ENCODE measurements at regions not wholly inside any gene's neighbourhood (a gene's known extent, or its start where the extent isn't known, plus 50 kb on each side); places are given as distances from the start of the nearest gene placed in this dataset.
A peak's percentile ranks its signal among the peaks of the same experiment; 100 is the strongest.

- no peak for DNase-seq
Observed at GRCh38 chr11:116107229-116107628, 603.0 kb upstream of the CADM1 start.

GRCh38 chr11:116104498-116105174, 600.4 kb upstream of the CADM1 start:
- no peak for DNase-seq

GRCh38 chr11:116101902-116102301, 597.7 kb upstream of the CADM1 start:
- no peak for DNase-seq

GRCh38 chr11:116100016-116100415, 595.8 kb upstream of the CADM1 start:
- DNase-seq, result no peak

GRCh38 chr11:116099541-116099940, 595.3 kb upstream of the CADM1 start:
- DNase-seq, result no peak

GRCh38 chr11:116096272-116096995, 592.2 kb upstream of the CADM1 start:
- no peak for DNase-seq

- DNase-seq, result no peak
Observed at GRCh38 chr11:116093481-116094270, 589.5 kb upstream of the CADM1 start.

- no peak for DNase-seq
Observed at GRCh38 chr11:116093065-116093464, 588.9 kb upstream of the CADM1 start.

GRCh38 chr11:116086426-116086825, 582.2 kb upstream of the CADM1 start:
- no peak for DNase-seq

- no peak for DNase-seq
Observed at GRCh38 chr11:116085031-116085635, 580.9 kb upstream of the CADM1 start.

- DNase-seq, result no peak
Observed at GRCh38 chr11:116084511-116084910, 580.3 kb upstream of the CADM1 start.

- no peak for DNase-seq
Observed at GRCh38 chr11:116082256-116082655, 578.0 kb upstream of the CADM1 start.

- no peak for DNase-seq
Observed at GRCh38 chr11:116079580-116079979, 575.4 kb upstream of the CADM1 start.

- peak; percentile 14 to 52 for DNase-seq
Observed at GRCh38 chr11:116078101-116078591, 573.9 kb upstream of the CADM1 start.

- no peak for DNase-seq
Observed at GRCh38 chr11:116077092-116077491, 572.9 kb upstream of the CADM1 start.

- DNase-seq, result peak; percentile 26 to 34
Observed at GRCh38 chr11:116073854-116074837, 569.9 kb upstream of the CADM1 start.

- DNase-seq, result peak in 1 of 2 donors; percentile 3
Observed at GRCh38 chr11:116072601-116073410, 568.6 kb upstream of the CADM1 start.

GRCh38 chr11:116072133-116072532, 567.9 kb upstream of the CADM1 start:
- DNase-seq, result no peak

GRCh38 chr11:116071241-116071640, 567.0 kb upstream of the CADM1 start:
- no peak for DNase-seq

- no peak for DNase-seq
Observed at GRCh38 chr11:116070520-116070919, 566.3 kb upstream of the CADM1 start.

GRCh38 chr11:116066777-116067176, 562.6 kb upstream of the CADM1 start:
- DNase-seq, result no peak
